HEK293 (cell line): ENCODE measurements at regions not wholly inside any gene's neighbourhood (a gene's known extent, or its start where the extent isn't known, plus 50 kb on each side); places are given as distances from the start of the nearest gene placed in this dataset.

Experiments
- CTCF ChIA-PET: fragments of 350-600 bp; formaldehyde crosslinking; extraction: SDS; loops from one replicate; lab custom pipeline; 2021; ENCODE audit warnings: antibody characterized with exemption; lab: Yijun Ruan, JAX
- POLR2A ChIA-PET: fragments of 300-600 bp; formaldehyde crosslinking; extraction: SDS; loops from one replicate; lab custom pipeline; 2020; ENCODE audit warnings: antibody characterized with exemption, inconsistent platforms; lab: Yijun Ruan, JAX
- H3K27ac ChIP-seq: fragments of 200-500 bp; sonication (Bioruptor generic); 2 replicates; pipeline ENCODE4 v1.5.1; 2014; ENCODE audit warnings: low read depth, low read length, control low read depth, inconsistent platforms; ENCODE audit errors: extremely low read depth
- H3K36me3 ChIP-seq, 2 experiments: fragments of 200-500 bp in 1 of 2; sonication (Bioruptor generic) in 1 of 2; 1 replicate in 1 of 2; 2 replicates in 1 of 2; pipeline ENCODE4 v1.5.1; 2014 to 2017; ENCODE audit warnings: inconsistent platforms in 2 of 2, low read length in 2 of 2; ENCODE audit not compliant: control insufficient read depth in 2 of 2, insufficient read depth in 1 of 2
- H3K4me1 ChIP-seq: fragments of 200-500 bp; sonication (Bioruptor generic); 2 replicates; pipeline ENCODE4 v1.5.1; 2014; ENCODE audit warnings: mild to moderate bottlenecking, low read length, inconsistent platforms; ENCODE audit not compliant: control insufficient read depth, insufficient read depth
- H3K4me3 ChIP-seq: 2 replicates; pipeline ENCODE4 v1.5.1; 2011; ENCODE audit warnings: low read depth, mild to moderate bottlenecking, control low read depth, low read length, moderate library complexity
- H3K9me3 ChIP-seq: fragments of 200-500 bp; sonication (Bioruptor generic); 2 replicates; pipeline ENCODE4 v1.5.1; 2014; ENCODE audit warnings: low read depth, low read length, inconsistent platforms; ENCODE audit not compliant: control insufficient read depth, insufficient read depth
- HOXA7 ChIP-seq: sonication (generic); formaldehyde crosslinking; IDR thresholded peaks from 2 replicates; pipeline ENCODE4 v1.8.1; 2022; ENCODE audit warnings: missing genetic modification reagents, borderline replicate concordance
- KLF1 ChIP-seq: fragments of 450-650 bp; formaldehyde crosslinking; IDR thresholded peaks from 2 replicates; pipeline ENCODE4 v1.5.1; 2016; ENCODE audit warnings: missing biosample characterization, missing genetic modification characterization
- RBAK ChIP-seq: fragments of 450-650 bp; formaldehyde crosslinking; IDR thresholded peaks from 2 replicates; pipeline ENCODE4 v1.5.1; 2016; ENCODE audit warnings: missing biosample characterization, missing genetic modification characterization
- REPIN1 ChIP-seq: fragments of 450-650 bp; formaldehyde crosslinking; IDR thresholded peaks from 2 replicates; pipeline ENCODE4 v1.5.1; 2017; ENCODE audit warnings: missing biosample characterization, missing genetic modification characterization, low read depth
- REST ChIP-seq: fragments of 450-650 bp; formaldehyde crosslinking; IDR thresholded peaks from 2 replicates; pipeline ENCODE4 v1.5.1; 2016; ENCODE audit warnings: missing biosample characterization, missing genetic modification characterization
- SP7 ChIP-seq: fragments of 450-650 bp; formaldehyde crosslinking; IDR thresholded peaks from 2 replicates; pipeline ENCODE4 v1.5.1; 2016; ENCODE audit warnings: missing biosample characterization, missing genetic modification characterization
- TSHZ1 ChIP-seq: fragments of 450-650 bp; formaldehyde crosslinking; IDR thresholded peaks from 2 replicates; pipeline ENCODE4 v1.5.1; 2016; ENCODE audit warnings: missing biosample characterization, missing genetic modification characterization, borderline replicate concordance
- ZBTB17 ChIP-seq: fragments of 450-650 bp; formaldehyde crosslinking; IDR thresholded peaks from 2 replicates; pipeline ENCODE4 v1.5.1; 2016; ENCODE audit warnings: missing biosample characterization, missing genetic modification characterization
- ZNF132 ChIP-seq: fragments of 450-650 bp; formaldehyde crosslinking; IDR thresholded peaks from 2 replicates; pipeline ENCODE4 v1.5.1; 2017; ENCODE audit warnings: missing biosample characterization, missing genetic modification characterization, borderline replicate concordance
- ZNF24 ChIP-seq: fragments of 450-650 bp; formaldehyde crosslinking; IDR thresholded peaks from 2 replicates; pipeline ENCODE4 v1.5.1; 2016; ENCODE audit warnings: missing biosample characterization, missing genetic modification characterization
- ZNF449 ChIP-seq: fragments of 450-650 bp; formaldehyde crosslinking; IDR thresholded peaks from 2 replicates; pipeline ENCODE4 v1.5.1; 2017; ENCODE audit warnings: missing biosample characterization, mild to moderate bottlenecking, missing genetic modification characterization, moderate library complexity
- ZNF514 ChIP-seq: fragments of 450-650 bp; formaldehyde crosslinking; IDR thresholded peaks from 2 replicates; pipeline ENCODE4 v1.5.1; 2016; ENCODE audit warnings: missing biosample characterization, missing genetic modification characterization
- ZNF555 ChIP-seq: fragments of 450-650 bp; formaldehyde crosslinking; conservative IDR thresholded peaks from 2 replicates; pipeline ENCODE4 v1.5.1; 2017; ENCODE audit warnings: missing biosample characterization, mild to moderate bottlenecking, missing genetic modification characterization, inconsistent platforms
- ZNF623 ChIP-seq: fragments of 450-650 bp; formaldehyde crosslinking; IDR thresholded peaks from 2 replicates; pipeline ENCODE4 v1.5.1; 2016; ENCODE audit warnings: missing biosample characterization, missing genetic modification characterization
- ZNF658 ChIP-seq: fragments of 450-650 bp; formaldehyde crosslinking; IDR thresholded peaks from 2 replicates; pipeline ENCODE4; 2016; ENCODE audit warnings: missing biosample characterization, missing genetic modification characterization
- ZNF701 ChIP-seq: fragments of 450-650 bp; formaldehyde crosslinking; IDR thresholded peaks from 2 replicates; pipeline ENCODE4 v1.5.1; 2016; ENCODE audit warnings: missing biosample characterization, missing genetic modification characterization
- TF ChIP-seq, protein P1 (sequence below): fragments of 450-650 bp; formaldehyde crosslinking; IDR thresholded peaks from 2 replicates; pipeline ENCODE4 v1.5.1; 2016; ENCODE audit warnings: missing biosample characterization, missing genetic modification characterization
- TF ChIP-seq, protein P2 (sequence below): fragments of 450-650 bp; formaldehyde crosslinking; IDR thresholded peaks from 2 replicates; pipeline ENCODE4 v1.5.1; 2016; ENCODE audit warnings: missing biosample characterization, missing genetic modification characterization
- TF ChIP-seq, protein P3 (sequence below): fragments of 450-650 bp; formaldehyde crosslinking; IDR thresholded peaks from 2 replicates; pipeline ENCODE4 v1.5.1; 2017; ENCODE audit warnings: missing biosample characterization, missing genetic modification characterization

GRCh38 chr3:120848503-120848902 lies 59.5 kb upstream of the STXBP5L start:
- H3K27ac ChIP-seq = no peak overlapping the region
- no peak overlapping the region for H3K4me3 ChIP-seq
- TF ChIP-seq ZNF555 = no peak
- TF ChIP-seq KLF1 (tag by site-specific recombination) = no peak
- TF ChIP-seq, protein P1, sequence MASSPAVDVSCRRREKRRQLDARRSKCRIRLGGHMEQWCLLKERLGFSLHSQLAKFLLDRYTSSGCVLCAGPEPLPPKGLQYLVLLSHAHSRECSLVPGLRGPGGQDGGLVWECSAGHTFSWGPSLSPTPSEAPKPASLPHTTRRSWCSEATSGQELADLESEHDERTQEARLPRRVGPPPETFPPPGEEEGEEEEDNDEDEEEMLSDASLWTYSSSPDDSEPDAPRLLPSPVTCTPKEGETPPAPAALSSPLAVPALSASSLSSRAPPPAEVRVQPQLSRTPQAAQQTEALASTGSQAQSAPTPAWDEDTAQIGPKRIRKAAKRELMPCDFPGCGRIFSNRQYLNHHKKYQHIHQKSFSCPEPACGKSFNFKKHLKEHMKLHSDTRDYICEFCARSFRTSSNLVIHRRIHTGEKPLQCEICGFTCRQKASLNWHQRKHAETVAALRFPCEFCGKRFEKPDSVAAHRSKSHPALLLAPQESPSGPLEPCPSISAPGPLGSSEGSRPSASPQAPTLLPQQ = no peak
- no peak for TF ChIP-seq REST (tag by site-specific recombination)
- TF ChIP-seq, protein P2, sequence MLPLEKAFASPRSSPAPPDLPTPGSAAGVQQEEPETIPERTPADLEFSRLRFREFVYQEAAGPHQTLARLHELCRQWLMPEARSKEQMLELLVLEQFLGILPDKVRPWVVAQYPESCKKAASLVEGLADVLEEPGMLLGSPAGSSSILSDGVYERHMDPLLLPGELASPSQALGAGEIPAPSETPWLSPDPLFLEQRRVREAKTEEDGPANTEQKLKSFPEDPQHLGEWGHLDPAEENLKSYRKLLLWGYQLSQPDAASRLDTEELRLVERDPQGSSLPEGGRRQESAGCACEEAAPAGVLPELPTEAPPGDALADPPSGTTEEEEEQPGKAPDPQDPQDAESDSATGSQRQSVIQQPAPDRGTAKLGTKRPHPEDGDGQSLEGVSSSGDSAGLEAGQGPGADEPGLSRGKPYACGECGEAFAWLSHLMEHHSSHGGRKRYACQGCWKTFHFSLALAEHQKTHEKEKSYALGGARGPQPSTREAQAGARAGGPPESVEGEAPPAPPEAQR (tag by site-specific recombination) = no peak
- TF ChIP-seq ZBTB17 (tag by site-specific recombination) = no peak
- TF ChIP-seq ZNF623 (tag by site-specific recombination) = no peak
- no peak for TF ChIP-seq ZNF24
- TF ChIP-seq ZNF701 = no peak
- no peak for TF ChIP-seq ZNF658 (tag by site-specific recombination)
- no peak for TF ChIP-seq RBAK (tag by site-specific recombination)
- no peak for TF ChIP-seq HOXA7
- TF ChIP-seq REPIN1 (tag by site-specific recombination) = no peak
- ChIA-PET CTCF (interaction anchor here (0.7 kb wide), 1 partner anchor 16 kb away, joined by 3 read pairs; no protein-coding TSS in a partner anchor), POLR2A (no interaction called here)
- no peaks in the 10 kb centered on the region for H3K4me1 ChIP-seq
- H3K9me3 ChIP-seq = no peaks in the 10 kb centered on the region
- no peaks in the 10 kb centered on the region for H3K36me3 ChIP-seq

- H3K4me3 ChIP-seq = no peak overlapping the region
- no peaks in the 10 kb centered on the region for H3K4me1 ChIP-seq
- CTCF ChIA-PET = no interaction called here
- H3K9me3 ChIP-seq = no peaks in the 10 kb centered on the region
- TF ChIP-seq ZNF514 (tag by site-specific recombination) (no peak), ZNF449 (peak; percentile 69; the same call in 1 of the 2 replicates), SP7 (tag by site-specific recombination) (no peak), ZNF132 (tag by site-specific recombination) (no peak), TSHZ1 (tag by site-specific recombination) (no peak)
- TF ChIP-seq, protein P3, sequence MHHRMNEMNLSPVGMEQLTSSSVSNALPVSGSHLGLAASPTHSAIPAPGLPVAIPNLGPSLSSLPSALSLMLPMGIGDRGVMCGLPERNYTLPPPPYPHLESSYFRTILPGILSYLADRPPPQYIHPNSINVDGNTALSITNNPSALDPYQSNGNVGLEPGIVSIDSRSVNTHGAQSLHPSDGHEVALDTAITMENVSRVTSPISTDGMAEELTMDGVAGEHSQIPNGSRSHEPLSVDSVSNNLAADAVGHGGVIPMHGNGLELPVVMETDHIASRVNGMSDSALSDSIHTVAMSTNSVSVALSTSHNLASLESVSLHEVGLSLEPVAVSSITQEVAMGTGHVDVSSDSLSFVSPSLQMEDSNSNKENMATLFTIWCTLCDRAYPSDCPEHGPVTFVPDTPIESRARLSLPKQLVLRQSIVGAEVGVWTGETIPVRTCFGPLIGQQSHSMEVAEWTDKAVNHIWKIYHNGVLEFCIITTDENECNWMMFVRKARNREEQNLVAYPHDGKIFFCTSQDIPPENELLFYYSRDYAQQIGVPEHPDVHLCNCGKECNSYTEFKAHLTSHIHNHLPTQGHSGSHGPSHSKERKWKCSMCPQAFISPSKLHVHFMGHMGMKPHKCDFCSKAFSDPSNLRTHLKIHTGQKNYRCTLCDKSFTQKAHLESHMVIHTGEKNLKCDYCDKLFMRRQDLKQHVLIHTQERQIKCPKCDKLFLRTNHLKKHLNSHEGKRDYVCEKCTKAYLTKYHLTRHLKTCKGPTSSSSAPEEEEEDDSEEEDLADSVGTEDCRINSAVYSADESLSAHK = peak; percentile 28; the same call in 1 of the 2 replicates
- POLR2A ChIA-PET = no interaction called here
- no peak overlapping the region for H3K27ac ChIP-seq
- H3K36me3 ChIP-seq = no peaks in the 10 kb centered on the region
Observed at GRCh38 chr3:120850381-120851295, 57.4 kb upstream of the STXBP5L start.
